Spleen (tissue), 7 donors: ENCODE measurements at regions not wholly inside any gene's neighbourhood (a gene's known extent, or its start where the extent isn't known, plus 50 kb on each side); places are given as distances from the start of the nearest gene placed in this dataset.

Experiments
- CTCF ChIP-seq, 11 experiments: fragments of 200-600 bp in 7 of 11; fragments of 450-650 bp in 4 of 11; sonication (generic) in 4 of 11; IDR thresholded peaks in 8 of 11; conservative IDR thresholded peaks in 3 of 11; 1 replicate in 7 of 11; 2 replicates in 4 of 11; pipeline versions ENCODE4 v1.4.0 to v1.8.0; 2016 to 2021; ENCODE audit warnings: antibody characterized with exemption in 11 of 11, inconsistent platforms in 4 of 11, mild to moderate bottlenecking in 1 of 11
- POLR2A ChIP-seq, 3 donors: fragments of 450-650 bp; IDR thresholded peaks; one replicate each; pipeline ENCODE4 v1.5.1; 2017; ENCODE audit warnings: antibody characterized with exemption in 3 of 3, mild to moderate bottlenecking in 1 of 3
- POLR2AphosphoS5 ChIP-seq, 3 donors: sonication (generic); formaldehyde crosslinking; IDR thresholded peaks; one replicate each; pipeline ENCODE4 v1.5.1; 2017; ENCODE audit warnings: antibody characterized with exemption in 3 of 3
- donor health status: DM: no; HTN: no; CAD: no; lungs with moderate emphysema.
- donor health status: DM: no; HTN: no; CAD: no.
- donor health status: DM: no; HTN: no; CAD: no.

GRCh38 chr1:172957491-172957890 is 93.2 kb downstream of the TNFSF18 start:
- TF ChIP-seq CTCF (IDR thresholded peaks at IDR 0.05 in 8 of 11, conservative IDR thresholded peaks at IDR 0.05 in 3 of 11), result no peak
- TF ChIP-seq POLR2A (IDR thresholded peaks at IDR 0.05), result no peak
- no peak for TF ChIP-seq POLR2AphosphoS5 (IDR thresholded peaks at IDR 0.05)
